Adrenal gland (tissue), 5 donors: ENCODE measurements at regions not wholly inside any gene's neighbourhood (a gene's known extent, or its start where the extent isn't known, plus 50 kb on each side); places are given as distances from the start of the nearest gene placed in this dataset.

Experiments used
- CTCF ChIP-seq, 6 experiments: fragments of 450-650 bp in 4 of 6; fragments of 200-600 bp in 2 of 6; sonication (generic) in 1 of 6; IDR thresholded peaks; 1 replicate in 5 of 6; 2 replicates in 1 of 6; pipeline versions ENCODE4 v1.5.1 to v1.8.0; 2016 to 2021; ENCODE audit warnings: antibody characterized with exemption in 6 of 6, mild to moderate bottlenecking in 2 of 6, moderate library complexity in 1 of 6
- POLR2A ChIP-seq, 2 donors: fragments of 450-650 bp; IDR thresholded peaks; one replicate each; pipeline ENCODE4 v1.6.1; 2017; ENCODE audit warnings: antibody characterized with exemption in 2 of 2, mild to moderate bottlenecking in 2 of 2, moderate library complexity in 1 of 2
- donor health status: DM: no; HTN: no; CAD: no.

GRCh38 chr18:34551824-34552223 is 158.3 kb upstream of the DTNA start:
- TF ChIP-seq CTCF (IDR thresholded peaks at IDR 0.05) = no peak
- TF ChIP-seq POLR2A (IDR thresholded peaks at IDR 0.05) = no peak
